Neural cell (in vitro differentiated cells): ENCODE measurements at regions not wholly inside any gene's neighbourhood (a gene's known extent, or its start where the extent isn't known, plus 50 kb on each side); places are given as distances from the start of the nearest gene placed in this dataset.

ENCODE experiments used
- MXI1 ChIP-seq: fragments of 450-650 bp; conservative IDR thresholded peaks from 2 replicates; pipeline ENCODE4 v1.6.1; 2014; ENCODE audit warnings: antibody characterized with exemption, mild to moderate bottlenecking; ENCODE audit not compliant: poor library complexity, severe bottlenecking
- POLR2AphosphoS5 ChIP-seq: IDR thresholded peaks from 2 replicates; pipeline ENCODE4 v1.6.1; 2012
- RAD21 ChIP-seq: fragments of 450-650 bp; conservative IDR thresholded peaks from 2 replicates; pipeline ENCODE4 v1.6.1; 2014; ENCODE audit warnings: antibody characterized with exemption, mild to moderate bottlenecking, moderate library complexity
- TAF1 ChIP-seq: IDR thresholded peaks from 2 replicates; pipeline ENCODE4 v1.6.1; 2012; ENCODE audit warnings: low read depth
- TF ChIP-seq, protein P1 (sequence below): fragments of 450-650 bp; IDR thresholded peaks from 2 replicates; pipeline ENCODE4 v1.5.1; 2014; ENCODE audit warnings: antibody characterized with exemption, mild to moderate bottlenecking, moderate library complexity; ENCODE audit not compliant: poor library complexity, severe bottlenecking

DNA sequence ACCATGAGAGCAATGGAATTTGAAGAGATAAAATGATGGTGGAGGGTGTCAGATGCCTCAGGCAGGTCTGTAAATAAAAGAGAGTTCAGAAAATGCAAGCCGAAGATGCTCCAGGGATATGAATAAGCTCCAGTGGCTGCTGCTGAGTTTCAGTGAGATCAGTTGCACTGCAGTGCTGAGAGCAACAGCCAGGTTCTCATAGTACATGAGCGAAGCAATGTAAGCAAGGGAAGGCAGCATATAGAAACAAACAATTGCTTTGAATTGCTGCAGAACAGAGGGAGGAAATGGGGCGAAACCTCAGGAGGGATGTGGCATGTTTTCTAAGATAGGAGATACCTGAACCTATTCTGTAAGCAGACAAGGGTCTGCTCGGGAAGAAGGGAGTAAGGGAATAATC, 369.5 kb downstream of the AASDHPPT start:
- peak; percentile 25 for TF ChIP-seq POLR2AphosphoS5
- TF ChIP-seq, protein P1, sequence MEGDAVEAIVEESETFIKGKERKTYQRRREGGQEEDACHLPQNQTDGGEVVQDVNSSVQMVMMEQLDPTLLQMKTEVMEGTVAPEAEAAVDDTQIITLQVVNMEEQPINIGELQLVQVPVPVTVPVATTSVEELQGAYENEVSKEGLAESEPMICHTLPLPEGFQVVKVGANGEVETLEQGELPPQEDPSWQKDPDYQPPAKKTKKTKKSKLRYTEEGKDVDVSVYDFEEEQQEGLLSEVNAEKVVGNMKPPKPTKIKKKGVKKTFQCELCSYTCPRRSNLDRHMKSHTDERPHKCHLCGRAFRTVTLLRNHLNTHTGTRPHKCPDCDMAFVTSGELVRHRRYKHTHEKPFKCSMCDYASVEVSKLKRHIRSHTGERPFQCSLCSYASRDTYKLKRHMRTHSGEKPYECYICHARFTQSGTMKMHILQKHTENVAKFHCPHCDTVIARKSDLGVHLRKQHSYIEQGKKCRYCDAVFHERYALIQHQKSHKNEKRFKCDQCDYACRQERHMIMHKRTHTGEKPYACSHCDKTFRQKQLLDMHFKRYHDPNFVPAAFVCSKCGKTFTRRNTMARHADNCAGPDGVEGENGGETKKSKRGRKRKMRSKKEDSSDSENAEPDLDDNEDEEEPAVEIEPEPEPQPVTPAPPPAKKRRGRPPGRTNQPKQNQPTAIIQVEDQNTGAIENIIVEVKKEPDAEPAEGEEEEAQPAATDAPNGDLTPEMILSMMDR = peak; percentile 14
- TF ChIP-seq MXI1 = no peak
- TF ChIP-seq TAF1 = no peak
- TF ChIP-seq RAD21 = no peak
